ENCODE measurements at regions not wholly inside any gene's neighbourhood (a gene's known extent, or its start where the extent isn't known, plus 50 kb on each side); places are given as distances from the start of the nearest gene placed in this dataset.

DNA sequence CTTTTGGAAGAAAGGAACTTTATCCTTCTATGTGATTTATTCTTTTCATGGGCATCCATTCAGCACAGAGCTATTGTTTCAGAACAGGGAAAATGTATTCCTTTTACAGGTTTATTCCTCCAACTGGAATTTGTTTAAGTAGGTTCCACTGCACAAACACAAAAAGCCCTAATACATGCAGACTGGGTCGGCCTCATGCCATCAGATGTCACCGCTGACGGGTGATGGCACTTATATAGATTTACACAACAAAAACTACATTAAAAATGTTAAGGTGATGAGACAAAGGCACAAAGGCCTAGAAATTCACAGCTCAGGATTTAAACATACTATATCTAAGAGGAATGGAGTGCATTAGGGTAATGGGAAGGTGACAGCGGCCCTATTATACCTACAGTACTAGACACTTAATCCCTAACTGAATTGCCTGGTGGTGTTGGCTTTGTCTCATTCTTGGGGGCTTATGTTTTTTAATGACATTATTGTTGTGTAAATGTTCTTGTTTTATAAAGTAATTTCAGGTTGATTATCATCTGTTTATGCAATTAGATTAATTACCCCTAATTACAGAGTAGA, 276.4 kb upstream of the PSMD7 start:
- Histone ChIP-seq H3K36me3 (no peaks in the 10 kb centered on the region), H3K27me3 (no peaks in the 10 kb centered on the region), H3K27ac (no peak overlapping the region), H3K9me3 (no peaks in the 10 kb centered on the region), H3K4me1 (no peaks in the 10 kb centered on the region), H3K4me3 (no peak overlapping the region)
- ATAC-seq (no peak), FAIRE-seq (no peak), DNase-seq (no peak)
- whole genome bisulfite sequencing, 2 donors: 81 to 83% methylated on average over 4 of the region's 4 CpGs
- TF ChIP-seq, protein P1, sequence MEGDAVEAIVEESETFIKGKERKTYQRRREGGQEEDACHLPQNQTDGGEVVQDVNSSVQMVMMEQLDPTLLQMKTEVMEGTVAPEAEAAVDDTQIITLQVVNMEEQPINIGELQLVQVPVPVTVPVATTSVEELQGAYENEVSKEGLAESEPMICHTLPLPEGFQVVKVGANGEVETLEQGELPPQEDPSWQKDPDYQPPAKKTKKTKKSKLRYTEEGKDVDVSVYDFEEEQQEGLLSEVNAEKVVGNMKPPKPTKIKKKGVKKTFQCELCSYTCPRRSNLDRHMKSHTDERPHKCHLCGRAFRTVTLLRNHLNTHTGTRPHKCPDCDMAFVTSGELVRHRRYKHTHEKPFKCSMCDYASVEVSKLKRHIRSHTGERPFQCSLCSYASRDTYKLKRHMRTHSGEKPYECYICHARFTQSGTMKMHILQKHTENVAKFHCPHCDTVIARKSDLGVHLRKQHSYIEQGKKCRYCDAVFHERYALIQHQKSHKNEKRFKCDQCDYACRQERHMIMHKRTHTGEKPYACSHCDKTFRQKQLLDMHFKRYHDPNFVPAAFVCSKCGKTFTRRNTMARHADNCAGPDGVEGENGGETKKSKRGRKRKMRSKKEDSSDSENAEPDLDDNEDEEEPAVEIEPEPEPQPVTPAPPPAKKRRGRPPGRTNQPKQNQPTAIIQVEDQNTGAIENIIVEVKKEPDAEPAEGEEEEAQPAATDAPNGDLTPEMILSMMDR (IDR thresholded peaks at IDR 0.05): no peak
- intact Hi-C loops (cut with DNase I): no loop called here

DNA sequence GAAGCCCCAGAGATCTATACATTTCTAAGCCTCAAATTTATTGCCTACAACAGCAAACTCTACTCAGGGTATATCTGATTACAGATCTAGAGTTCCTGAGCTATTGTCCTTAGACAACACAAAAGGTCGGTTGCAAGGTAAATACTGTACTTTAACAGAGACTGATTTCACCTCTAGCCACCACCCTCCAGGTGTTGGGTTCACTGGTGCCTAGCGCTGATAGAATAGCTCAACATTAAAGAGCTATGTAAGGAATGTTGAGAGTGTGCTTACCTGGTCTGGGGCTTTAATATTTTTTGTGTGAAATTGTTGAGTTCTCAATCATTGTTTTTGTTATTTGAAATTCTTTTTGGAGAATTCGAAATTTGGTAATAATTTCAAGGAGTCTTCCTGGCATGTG, 277.0 kb upstream of the PSMD7 start:
- Histone ChIP-seq H3K4me3 (no peak overlapping the region), H3K27me3 (no peaks in the 10 kb centered on the region), H3K4me1 (no peaks in the 10 kb centered on the region), H3K36me3 (no peaks in the 10 kb centered on the region), H3K9me3 (no peaks in the 10 kb centered on the region), H3K27ac (no peak overlapping the region)
- intact Hi-C loops (cut with DNase I): no loop called here
- no peak for ATAC-seq
- DNase-seq: no peak
- no peak for FAIRE-seq
- TF ChIP-seq, protein P1 (IDR thresholded peaks at IDR 0.05): no peak
- WGBS, 2 donors: 37% methylated on average over 3 of the region's 3 CpGs

DNA sequence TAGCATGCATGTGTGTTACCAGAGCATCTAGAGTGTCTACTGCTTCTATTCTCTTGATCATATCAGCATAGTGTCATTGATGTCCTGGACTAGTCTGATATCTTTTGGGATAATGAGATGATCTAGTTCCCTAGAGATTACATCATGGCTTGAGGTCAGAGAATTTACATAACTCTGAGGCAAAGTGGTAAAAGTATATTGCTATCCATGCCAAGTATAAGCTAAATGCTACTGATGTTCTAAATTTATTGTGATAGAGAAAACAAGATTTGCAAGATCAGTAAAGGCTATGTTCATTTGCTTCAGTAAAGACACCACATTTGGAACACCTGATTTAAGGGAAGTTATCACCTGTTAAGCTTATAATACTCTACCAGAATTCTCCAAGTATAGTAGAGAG, 280.7 kb upstream of the PSMD7 start:
- H3K27ac ChIP-seq: no peak overlapping the region
- ATAC-seq (no peak), FAIRE-seq (no peak), DNase-seq (no peak)
- TF ChIP-seq, protein P1 (IDR thresholded peaks at IDR 0.05): no peak
- H3K4me3 ChIP-seq: no peak overlapping the region
- H3K4me1 ChIP-seq: no peaks in the 10 kb centered on the region
- intact Hi-C loops (cut with DNase I): no loop called here
- H3K9me3 ChIP-seq: no peaks in the 10 kb centered on the region
- no peaks in the 10 kb centered on the region for H3K27me3 ChIP-seq
- H3K36me3 ChIP-seq: no peaks in the 10 kb centered on the region

DNA sequence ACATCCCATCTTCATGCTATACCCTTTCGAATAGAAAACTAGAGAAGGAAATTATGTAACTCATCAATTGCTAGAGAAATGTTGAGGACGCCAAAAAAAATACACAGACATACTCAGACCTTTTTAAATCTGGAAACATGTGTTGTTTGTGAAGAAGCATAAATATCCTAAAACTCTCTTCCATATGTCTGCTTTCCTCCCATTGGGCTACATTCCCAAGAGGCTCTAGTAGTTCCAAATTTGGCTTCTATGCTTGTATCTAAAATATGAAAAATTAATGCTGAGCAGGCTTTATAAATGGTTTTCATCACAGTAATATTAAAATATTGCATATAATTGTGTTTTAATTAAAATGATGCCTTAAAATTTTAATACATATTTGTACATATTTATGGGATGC, 297.9 kb upstream of the PSMD7 start:
- Histone ChIP-seq H3K9me3 (no peaks in the 10 kb centered on the region), H3K4me1 (no peaks in the 10 kb centered on the region), H3K27me3 (no peaks in the 10 kb centered on the region), H3K36me3 (no peaks in the 10 kb centered on the region), H3K4me3 (no peak overlapping the region), H3K27ac (no peak overlapping the region)
- TF ChIP-seq, protein P1 (IDR thresholded peaks at IDR 0.05): no peak
- ATAC-seq (no peak), FAIRE-seq (no peak), DNase-seq (no peak)
- intact Hi-C loops (cut with DNase I): no loop called here
- 61 to 76% methylated on average over 2 of the region's 2 CpGs for WGBS, 2 donors

DNA sequence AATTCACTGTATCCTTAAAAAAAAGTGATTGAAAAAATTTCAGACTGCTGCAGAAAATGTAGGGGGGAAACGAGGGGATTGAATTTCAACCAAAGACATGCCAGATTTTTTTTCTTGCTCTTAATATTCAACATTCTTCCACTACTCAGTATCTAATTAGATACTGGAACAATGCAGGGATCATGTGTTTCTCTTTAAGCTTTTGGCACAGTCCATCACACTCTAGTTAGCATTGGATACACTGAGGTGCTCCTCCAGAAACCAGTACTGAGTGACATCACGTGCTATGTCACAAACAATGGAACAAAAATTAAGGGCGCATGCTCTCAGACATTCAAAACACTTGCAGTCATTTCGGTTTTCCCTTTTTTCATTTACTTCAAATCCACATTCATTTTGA, 298.6 kb upstream of the PSMD7 start:
- 58 to 75% methylated on average over 4 of the region's 4 CpGs for WGBS, 2 donors
- TF ChIP-seq, protein P1 (IDR thresholded peaks at IDR 0.05): no peak
- H3K27me3 ChIP-seq: no peaks in the 10 kb centered on the region
- DNase-seq: no peak
- FAIRE-seq: no peak
- intact Hi-C loops (cut with DNase I): no loop called here
- H3K9me3 ChIP-seq: no peaks in the 10 kb centered on the region
- H3K27ac ChIP-seq: no peak overlapping the region
- no peak for ATAC-seq
- no peak overlapping the region for H3K4me3 ChIP-seq
- no peaks in the 10 kb centered on the region for H3K36me3 ChIP-seq
- H3K4me1 ChIP-seq: no peaks in the 10 kb centered on the region
